Osteoblast (primary cell): ENCODE measurements at regions not wholly inside any gene's neighbourhood (a gene's known extent, or its start where the extent isn't known, plus 50 kb on each side); places are given as distances from the start of the nearest gene placed in this dataset.

ENCODE experiments used
- DNase-seq: peaks from one replicate; pipeline ENCODE4 v3.0.0; 2011; ENCODE audit warnings: low spot score, mixed read lengths; ENCODE audit not compliant: insufficient read length; ENCODE audit errors: missing footprints
- H2AFZ ChIP-seq: 2 replicates; pipeline ENCODE4 v1.6.0; 2011; ENCODE audit warnings: mild to moderate bottlenecking, low read length
- H3K27ac ChIP-seq: 2 replicates; pipeline ENCODE4 v1.5.1; 2011; ENCODE audit warnings: mild to moderate bottlenecking, low read depth, low read length, moderate library complexity
- H3K27me3 ChIP-seq: 2 replicates; pipeline ENCODE4 v1.6.0; 2012; ENCODE audit warnings: mild to moderate bottlenecking, control low read depth, inconsistent platforms, low read length, moderate library complexity; ENCODE audit not compliant: insufficient read depth
- H3K36me3 ChIP-seq: 2 replicates; pipeline ENCODE4 v1.5.1; 2011; ENCODE audit warnings: mild to moderate bottlenecking, low read length, control low read depth, moderate library complexity; ENCODE audit not compliant: insufficient read depth
- H3K4me1 ChIP-seq: 2 replicates; pipeline ENCODE4 v1.5.1; 2011; ENCODE audit warnings: mild to moderate bottlenecking, low read length, control low read depth, moderate library complexity; ENCODE audit not compliant: insufficient read depth
- H3K4me2 ChIP-seq: 2 replicates; pipeline ENCODE4 v1.6.0; 2011; ENCODE audit warnings: mild to moderate bottlenecking, low read length; ENCODE audit not compliant: insufficient read depth
- H3K4me3 ChIP-seq: fragments of 200-600 bp; sonication (generic); 3 replicates; pipeline ENCODE4 v1.5.1; 2012; ENCODE audit warnings: mild to moderate bottlenecking, low read length, inconsistent platforms; ENCODE audit not compliant: insufficient read depth
- H3K79me2 ChIP-seq: 2 replicates; pipeline ENCODE4 v1.6.0; 2012; ENCODE audit warnings: mild to moderate bottlenecking, low read length, control low read depth, inconsistent platforms; ENCODE audit not compliant: insufficient read depth
- H3K9me3 ChIP-seq: 2 replicates; pipeline ENCODE4 v1.5.1; 2011; ENCODE audit warnings: low read depth, low read length, control low read depth
- H4K20me1 ChIP-seq: 2 replicates; pipeline ENCODE4 v1.6.0; 2012; ENCODE audit warnings: mild to moderate bottlenecking, low read length, control low read depth; ENCODE audit not compliant: insufficient read depth
- TF ChIP-seq, protein P1 (sequence below): IDR thresholded peaks from 2 replicates; pipeline ENCODE4 v1.5.1; 2011; ENCODE audit warnings: mild to moderate bottlenecking, low read depth, low read length, moderate library complexity; ENCODE audit errors: extremely low read depth

DNA sequence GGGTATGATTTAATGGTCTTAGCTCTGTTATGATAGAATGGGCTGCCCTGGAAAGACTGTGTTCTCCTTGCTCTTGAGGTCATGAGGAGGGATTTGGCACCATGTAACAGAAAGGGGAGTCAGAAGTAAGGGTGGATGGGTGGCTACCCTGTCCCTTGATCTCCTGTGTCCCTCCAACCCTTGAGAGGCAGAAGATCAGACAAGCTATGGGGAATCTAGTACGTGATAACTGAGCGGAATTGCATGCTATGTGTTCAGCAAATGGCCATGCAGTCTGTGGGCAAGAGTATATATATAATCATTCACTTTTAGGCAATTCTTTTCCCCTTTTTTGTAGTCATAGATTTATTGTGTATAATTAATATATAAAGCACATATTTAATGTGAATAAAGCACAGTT, 174.9 kb downstream of the SEC23IP start:
- Histone ChIP-seq H2AFZ (no peak overlapping the region), H3K79me2 (no peaks in the 10 kb centered on the region), H4K20me1 (no peaks in the 10 kb centered on the region), H3K4me2 (no peak overlapping the region), H3K9me3 (peaks cover 2% of the 10 kb centered on the region), H3K27me3 (no peaks in the 10 kb centered on the region), H3K4me3 (no peak overlapping the region), H3K36me3 (no peaks in the 10 kb centered on the region), H3K27ac (no peak overlapping the region), H3K4me1 (no peaks in the 10 kb centered on the region)
- TF ChIP-seq, protein P1, sequence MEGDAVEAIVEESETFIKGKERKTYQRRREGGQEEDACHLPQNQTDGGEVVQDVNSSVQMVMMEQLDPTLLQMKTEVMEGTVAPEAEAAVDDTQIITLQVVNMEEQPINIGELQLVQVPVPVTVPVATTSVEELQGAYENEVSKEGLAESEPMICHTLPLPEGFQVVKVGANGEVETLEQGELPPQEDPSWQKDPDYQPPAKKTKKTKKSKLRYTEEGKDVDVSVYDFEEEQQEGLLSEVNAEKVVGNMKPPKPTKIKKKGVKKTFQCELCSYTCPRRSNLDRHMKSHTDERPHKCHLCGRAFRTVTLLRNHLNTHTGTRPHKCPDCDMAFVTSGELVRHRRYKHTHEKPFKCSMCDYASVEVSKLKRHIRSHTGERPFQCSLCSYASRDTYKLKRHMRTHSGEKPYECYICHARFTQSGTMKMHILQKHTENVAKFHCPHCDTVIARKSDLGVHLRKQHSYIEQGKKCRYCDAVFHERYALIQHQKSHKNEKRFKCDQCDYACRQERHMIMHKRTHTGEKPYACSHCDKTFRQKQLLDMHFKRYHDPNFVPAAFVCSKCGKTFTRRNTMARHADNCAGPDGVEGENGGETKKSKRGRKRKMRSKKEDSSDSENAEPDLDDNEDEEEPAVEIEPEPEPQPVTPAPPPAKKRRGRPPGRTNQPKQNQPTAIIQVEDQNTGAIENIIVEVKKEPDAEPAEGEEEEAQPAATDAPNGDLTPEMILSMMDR: no peak
- DNase-seq: no peak

DNA sequence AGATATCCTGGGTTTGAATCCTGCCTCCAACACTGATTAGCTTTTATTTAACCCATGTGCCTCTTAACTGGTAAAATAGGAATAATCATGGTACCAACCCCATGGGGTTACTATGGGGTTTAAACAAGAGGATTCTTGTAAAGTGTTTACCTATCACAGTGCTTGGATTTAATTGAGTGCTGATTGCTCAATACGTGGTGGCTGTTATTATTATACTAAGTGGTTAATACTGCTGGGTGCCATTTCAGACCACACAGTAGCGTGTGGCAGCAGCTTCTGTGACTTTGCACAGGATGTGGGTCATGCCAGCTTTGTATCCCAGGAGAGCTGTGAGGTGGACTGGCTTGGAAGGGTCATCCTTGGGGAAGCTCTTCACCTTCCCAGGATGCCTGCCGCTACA, 177.2 kb downstream of the SEC23IP start:
- Histone ChIP-seq H3K27me3 (no peaks in the 10 kb centered on the region), H4K20me1 (no peaks in the 10 kb centered on the region), H3K4me1 (no peaks in the 10 kb centered on the region), H3K36me3 (no peaks in the 10 kb centered on the region), H3K4me2 (no peak overlapping the region), H2AFZ (no peak overlapping the region), H3K79me2 (no peaks in the 10 kb centered on the region), H3K4me3 (no peak overlapping the region), H3K9me3 (peaks cover 2% of the 10 kb centered on the region), H3K27ac (no peak overlapping the region)
- DNase-seq: no peak
- TF ChIP-seq, protein P1: no peak

DNA sequence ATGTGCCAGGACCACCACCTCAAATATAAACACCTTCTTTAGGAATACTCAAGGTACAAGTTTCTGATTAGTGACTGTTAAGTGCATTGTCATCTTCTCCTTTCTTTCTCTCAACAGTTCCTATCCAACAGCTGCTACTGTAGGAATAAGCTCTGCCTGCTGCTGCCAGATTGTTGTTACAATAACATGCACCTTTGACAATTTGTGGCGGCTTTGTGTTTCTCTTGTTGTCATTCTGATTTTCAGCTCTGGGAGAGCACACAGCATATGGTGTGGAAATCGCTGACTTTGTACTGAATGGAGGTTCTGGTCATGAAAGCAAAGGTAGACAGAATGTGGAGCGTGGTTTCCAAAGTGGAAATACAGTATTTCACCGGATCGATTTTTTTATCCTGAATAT, 182.8 kb downstream of the SEC23IP start:
- Histone ChIP-seq H3K36me3 (no peaks in the 10 kb centered on the region), H3K4me2 (no peak overlapping the region), H3K9me3 (peaks cover 2% of the 10 kb centered on the region), H2AFZ (no peak overlapping the region), H3K27ac (no peak overlapping the region), H3K4me1 (no peaks in the 10 kb centered on the region), H3K79me2 (no peaks in the 10 kb centered on the region), H3K4me3 (no peak overlapping the region), H4K20me1 (no peaks in the 10 kb centered on the region), H3K27me3 (no peaks in the 10 kb centered on the region)
- no peak for DNase-seq
- TF ChIP-seq, protein P1: no peak

DNA sequence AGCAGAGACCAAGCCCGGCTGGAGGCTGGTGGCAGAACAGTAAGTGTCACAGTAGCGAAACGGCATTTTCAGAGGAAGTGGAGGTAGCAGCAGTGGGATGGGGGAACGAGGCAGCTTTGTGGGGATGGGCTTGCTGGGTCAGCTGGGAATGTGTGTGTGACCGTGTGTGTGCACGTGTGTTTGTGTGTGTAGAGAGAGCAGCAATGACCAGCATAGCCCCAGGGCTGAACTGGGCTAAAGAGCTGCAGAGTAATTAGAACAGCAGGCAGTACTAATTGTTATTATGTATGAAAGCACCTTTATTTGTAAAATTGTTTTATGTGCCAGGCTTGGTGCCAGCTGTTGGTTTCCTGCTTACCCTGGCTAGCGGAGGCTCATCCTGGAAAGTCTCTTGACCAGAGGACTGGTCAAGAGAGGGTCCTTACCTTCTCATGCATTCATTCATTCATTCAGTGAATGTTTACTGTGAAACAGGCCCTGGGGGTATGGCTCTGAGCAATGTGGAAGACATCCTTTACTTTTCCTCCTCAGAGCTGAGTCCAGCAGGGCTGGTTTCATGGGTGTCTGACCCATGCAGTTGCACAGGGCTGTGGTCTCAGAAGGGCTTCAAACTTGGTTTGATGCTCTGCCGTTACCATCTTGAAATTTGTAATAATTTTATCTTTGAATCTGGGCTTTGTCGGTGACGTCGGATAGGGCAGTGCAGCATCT, 184.6 kb downstream of the SEC23IP start:
- TF ChIP-seq, protein P1: no peak
- H4K20me1 ChIP-seq: no peaks in the 10 kb centered on the region

More for the DNA sequence above, 184.6 kb downstream of the SEC23IP start:
- Histone ChIP-seq H3K79me2 (no peaks in the 10 kb centered on the region), H2AFZ (no peak overlapping the region), H3K4me1 (no peaks in the 10 kb centered on the region), H3K27me3 (no peaks in the 10 kb centered on the region), H3K9me3 (no peaks in the 10 kb centered on the region), H3K27ac (no peak overlapping the region), H3K36me3 (no peaks in the 10 kb centered on the region), H3K4me2 (no peak overlapping the region), H3K4me3 (no peak overlapping the region)
- no peak for DNase-seq
